DND-41 (cell line): ENCODE measurements at regions not wholly inside any gene's neighbourhood (a gene's known extent, or its start where the extent isn't known, plus 50 kb on each side); places are given as distances from the start of the nearest gene placed in this dataset.
"Not testable (repeated sequence)": the region's sequence is repeated elsewhere in the genome, so short reads cannot be mapped to it uniquely, and the experiment has no call there.

Experiments
- ATAC-seq: fragments of 200-7000 bp; cut with Tn5 transposase; 3 replicates; pipeline ENCODE4 v1.9.1; 2021; ENCODE audit warnings: low read depth; ENCODE audit not compliant: insufficient read depth
- DNase-seq: peaks from one replicate; pipeline ENCODE4 v3.0.0-alpha.2; 2020
- H2AFZ ChIP-seq: 2 replicates; pipeline ENCODE4 v1.6.0; 2012; ENCODE audit warnings: low read depth, low read length
- H3K27ac ChIP-seq: 2 replicates; pipeline ENCODE4 v1.5.1; 2012; ENCODE audit warnings: low read length, inconsistent platforms
- H3K27me3 ChIP-seq: fragments of 200-600 bp; sonication (generic); 2 replicates; pipeline ENCODE4 v1.6.0; 2012; ENCODE audit warnings: low read length, mild to moderate bottlenecking, inconsistent platforms; ENCODE audit not compliant: insufficient read depth, poor library complexity
- H3K36me3 ChIP-seq: 2 replicates; pipeline ENCODE4 v1.5.1; 2012; ENCODE audit warnings: low read length, inconsistent platforms; ENCODE audit not compliant: insufficient read depth
- H3K4me1 ChIP-seq: 2 replicates; pipeline ENCODE4 v1.5.1; 2012; ENCODE audit warnings: mild to moderate bottlenecking, low read length; ENCODE audit not compliant: insufficient read depth
- H3K4me2 ChIP-seq: 2 replicates; pipeline ENCODE4 v1.6.0; 2012; ENCODE audit warnings: mild to moderate bottlenecking, moderate library complexity, low read length, inconsistent platforms; ENCODE audit not compliant: insufficient read depth
- H3K4me3 ChIP-seq, 2 experiments: fragments of 200-600 bp in 1 of 2; shearing (Covaris generic) in 1 of 2; 2 replicates each; pipeline ENCODE4 v1.5.1; 2012 to 2016; ENCODE audit warnings: inconsistent platforms in 2 of 2, low read length in 2 of 2, mild to moderate bottlenecking in 2 of 2, low read depth in 1 of 2, moderate library complexity in 1 of 2
- H3K79me2 ChIP-seq: 2 replicates; pipeline ENCODE4 v1.6.0; 2012; ENCODE audit warnings: low read length, inconsistent platforms; ENCODE audit not compliant: insufficient read depth
- H3K9ac ChIP-seq: 2 replicates; pipeline ENCODE4 v1.6.0; 2012; ENCODE audit warnings: low read depth, mild to moderate bottlenecking, inconsistent platforms, low read length, moderate library complexity
- H3K9me3 ChIP-seq: 2 replicates; pipeline ENCODE4 v1.5.1; 2012; ENCODE audit warnings: low read length, moderate library complexity, mild to moderate bottlenecking, inconsistent platforms; ENCODE audit not compliant: insufficient read depth, severe bottlenecking
- H4K20me1 ChIP-seq: 2 replicates; pipeline ENCODE4 v1.6.0; 2012; ENCODE audit warnings: low read length; ENCODE audit not compliant: insufficient read depth
- CTCF ChIP-seq: IDR thresholded peaks from 2 replicates; pipeline ENCODE4 v1.5.1; 2012; ENCODE audit warnings: borderline replicate concordance, low read length, moderate library complexity, mild to moderate bottlenecking; ENCODE audit not compliant: poor library complexity, severe bottlenecking; ENCODE audit errors: extremely low read depth
- EZH2 ChIP-seq: IDR thresholded peaks from 3 replicates; pipeline ENCODE4 v1.6.1; 2012; ENCODE audit warnings: borderline replicate concordance, low read depth, mild to moderate bottlenecking, moderate library complexity, low read length, inconsistent platforms; ENCODE audit not compliant: severe bottlenecking

GRCh38 chr1:55870106-55870505, 654.9 kb upstream of the USP24 start:
- ATAC-seq (no peak), DNase-seq (no peak)
- no peaks in the 10 kb centered on the region for H4K20me1 ChIP-seq
- no peaks in the 10 kb centered on the region for H3K4me1 ChIP-seq
- no peaks in the 10 kb centered on the region for H3K9me3 ChIP-seq
- no peaks in the 10 kb centered on the region for H3K27me3 ChIP-seq
- H2AFZ ChIP-seq, result no peak overlapping the region
- no peak overlapping the region for H3K9ac ChIP-seq
- no peak overlapping the region for H3K27ac ChIP-seq
- no peak overlapping the region for H3K4me3 ChIP-seq
- no peaks in the 10 kb centered on the region for H3K79me2 ChIP-seq
- H3K36me3 ChIP-seq, result no peaks in the 10 kb centered on the region
- H3K4me2 ChIP-seq, result no peak overlapping the region
- TF ChIP-seq CTCF (no peak), EZH2 (no peak)

GRCh38 chr1:55869065-55869464, 653.9 kb upstream of the USP24 start:
- no peak overlapping the region for H3K27ac ChIP-seq
- ATAC-seq (no peak), DNase-seq (no peak)

GRCh38 chr1:55868026-55868425, 652.9 kb upstream of the USP24 start:
- ATAC-seq (no peak), DNase-seq (no peak)
- Histone ChIP-seq H3K4me3 (no peak overlapping the region), H3K4me2 (no peak overlapping the region), H4K20me1 (no peaks in the 10 kb centered on the region), H3K79me2 (no peaks in the 10 kb centered on the region), H3K36me3 (no peaks in the 10 kb centered on the region), H3K9me3 (no peaks in the 10 kb centered on the region), H2AFZ (no peak overlapping the region), H3K27ac (no peak overlapping the region), H3K9ac (no peak overlapping the region), H3K4me1 (no peaks in the 10 kb centered on the region), H3K27me3 (no peaks in the 10 kb centered on the region)
- TF ChIP-seq CTCF (no peak), EZH2 (no peak)

More at GRCh38 chr1:55869065-55869464, 653.9 kb upstream of the USP24 start:
- Histone ChIP-seq H2AFZ (no peak overlapping the region), H3K36me3 (no peaks in the 10 kb centered on the region), H3K27me3 (no peaks in the 10 kb centered on the region), H3K9me3 (no peaks in the 10 kb centered on the region), H3K9ac (no peak overlapping the region), H3K79me2 (no peaks in the 10 kb centered on the region), H3K4me1 (no peaks in the 10 kb centered on the region), H4K20me1 (no peaks in the 10 kb centered on the region), H3K4me3 (no peak overlapping the region), H3K4me2 (no peak overlapping the region)
- TF ChIP-seq EZH2 (no peak), CTCF (no peak)

GRCh38 chr1:55867304-55867843, 652.2 kb upstream of the USP24 start:
- Histone ChIP-seq H3K27me3 (no peaks in the 10 kb centered on the region), H4K20me1 (no peaks in the 10 kb centered on the region), H3K4me3 (no peak overlapping the region), H3K9me3 (no peaks in the 10 kb centered on the region), H2AFZ (no peak overlapping the region), H3K4me1 (no peaks in the 10 kb centered on the region), H3K9ac (no peak overlapping the region), H3K36me3 (no peaks in the 10 kb centered on the region), H3K27ac (no peak overlapping the region), H3K4me2 (no peak overlapping the region), H3K79me2 (no peaks in the 10 kb centered on the region)
- no peak for DNase-seq
- ATAC-seq, result no peak
- no peak for TF ChIP-seq EZH2
- no peak for TF ChIP-seq CTCF

- not testable (repeated sequence) for H3K27me3 ChIP-seq, H3K4me3 ChIP-seq, H4K20me1 ChIP-seq, H3K79me2 ChIP-seq, H3K36me3 ChIP-seq, DNase-seq, H3K4me2 ChIP-seq, H3K27ac ChIP-seq, H3K9ac ChIP-seq, H2AFZ ChIP-seq, ATAC-seq, H3K4me1 ChIP-seq, H3K9me3 ChIP-seq
Observed at GRCh38 chr1:55865778-55866177, 650.6 kb upstream of the USP24 start.
